MG63 (cell line): ENCODE measurements at regions not wholly inside any gene's neighbourhood (a gene's known extent, or its start where the extent isn't known, plus 50 kb on each side); places are given as distances from the start of the nearest gene placed in this dataset.
A peak's percentile ranks its signal among the peaks of the same experiment; 100 is the strongest.
"Not testable (repeated sequence)": the region's sequence is repeated elsewhere in the genome, so short reads cannot be mapped to it uniquely, and the experiment has no call there.

Experiments used
- DNase-seq: peaks from one replicate; pipeline ENCODE4 v3.0.0-alpha.2; 2020
- H3K27me3 ChIP-seq: fragments of 250-450 bp; sonication (Bioruptor Pico); 2 replicates; pipeline ENCODE4 v1.5.1; 2020; ENCODE audit warnings: mild to moderate bottlenecking, moderate library complexity
- H3K36me3 ChIP-seq: fragments of 250-450 bp; sonication (Bioruptor Pico); 2 replicates; pipeline ENCODE4 v1.5.1; 2020; ENCODE audit warnings: mild to moderate bottlenecking, moderate library complexity
- H3K4me3 ChIP-seq: fragments of 250-450 bp; sonication (Bioruptor Pico); 2 replicates; pipeline ENCODE4 v1.5.1; 2020; ENCODE audit warnings: mild to moderate bottlenecking, moderate library complexity
- H3K9me3 ChIP-seq: fragments of 250-450 bp; sonication (Bioruptor Pico); 2 replicates; pipeline ENCODE4 v1.5.1; 2020; ENCODE audit warnings: mild to moderate bottlenecking, moderate library complexity

- Histone ChIP-seq H3K36me3 (no peaks in the 10 kb centered on the region), H3K27me3 (no peaks in the 10 kb centered on the region), H3K4me3 (no peak overlapping the region), H3K9me3 (peaks cover 5% of the 10 kb centered on the region)
- DNase-seq: no peak
Observed at GRCh38 chr17:63019138-63019873, 53.3 kb downstream of the TANC2 start.

GRCh38 chr17:63022567-63022966, 56.5 kb downstream of the TANC2 start:
- DNase-seq: no peak
- Histone ChIP-seq H3K27me3 (no peaks in the 10 kb centered on the region), H3K9me3 (peaks cover 5% of the 10 kb centered on the region), H3K36me3 (no peaks in the 10 kb centered on the region), H3K4me3 (no peak overlapping the region)

DNA sequence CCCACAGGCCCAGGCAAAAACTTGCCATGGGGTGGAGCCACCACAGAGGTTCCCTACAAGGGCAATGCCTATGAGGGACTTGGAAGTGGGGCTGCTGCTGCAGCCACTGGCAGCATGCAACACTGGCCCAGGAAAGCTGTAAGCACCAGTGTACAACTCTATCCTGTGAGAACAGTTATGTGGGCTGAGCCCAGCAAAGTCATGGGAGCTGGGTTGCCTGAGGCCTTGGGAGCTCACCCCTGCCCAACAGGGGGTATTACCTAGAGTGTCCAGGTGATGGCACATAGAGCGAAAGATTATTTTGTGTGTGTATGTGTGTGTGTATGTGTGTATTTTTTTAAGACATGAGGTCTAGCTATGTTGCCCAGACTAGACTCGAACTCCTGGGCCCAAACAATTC, 57.0 kb downstream of the TANC2 start:
- Histone ChIP-seq H3K36me3 (no peaks in the 10 kb centered on the region), H3K4me3 (no peak overlapping the region), H3K27me3 (no peaks in the 10 kb centered on the region), H3K9me3 (peaks cover 5% of the 10 kb centered on the region)
- DNase-seq: no peak

GRCh38 chr17:63024201-63024600, 58.2 kb downstream of the TANC2 start:
- no peak overlapping the region for H3K4me3 ChIP-seq
- no peaks in the 10 kb centered on the region for H3K27me3 ChIP-seq
- no peaks in the 10 kb centered on the region for H3K36me3 ChIP-seq
- DNase-seq: no peak
- H3K9me3 ChIP-seq: peaks cover 5% of the 10 kb centered on the region

DNA sequence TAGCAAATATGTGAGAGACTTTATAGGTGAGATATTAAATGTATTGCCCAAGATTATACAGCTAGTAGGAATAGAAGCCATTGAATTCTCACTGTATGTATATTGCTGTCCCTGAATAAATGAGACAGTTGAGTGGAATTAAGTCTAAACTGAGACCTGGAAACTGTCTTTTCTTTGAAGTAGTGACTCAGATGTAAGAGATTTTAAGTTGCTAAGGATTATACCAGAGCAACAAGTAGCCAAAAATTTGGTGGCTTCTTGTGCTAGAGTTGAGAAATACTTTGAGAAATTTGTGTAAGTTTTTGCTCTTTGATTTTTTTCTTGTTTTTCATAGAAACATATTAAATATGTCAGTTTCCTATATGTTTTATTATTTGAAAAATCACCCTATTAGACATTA, 58.7 kb downstream of the TANC2 start:
- H3K9me3 ChIP-seq: peaks cover 5% of the 10 kb centered on the region
- H3K36me3 ChIP-seq: no peaks in the 10 kb centered on the region
- no peaks in the 10 kb centered on the region for H3K27me3 ChIP-seq
- DNase-seq: no peak
- no peak overlapping the region for H3K4me3 ChIP-seq

GRCh38 chr17:63025637-63026036, 59.6 kb downstream of the TANC2 start:
- not testable (repeated sequence) for H3K27me3 ChIP-seq, DNase-seq, H3K36me3 ChIP-seq, H3K9me3 ChIP-seq, H3K4me3 ChIP-seq

DNA sequence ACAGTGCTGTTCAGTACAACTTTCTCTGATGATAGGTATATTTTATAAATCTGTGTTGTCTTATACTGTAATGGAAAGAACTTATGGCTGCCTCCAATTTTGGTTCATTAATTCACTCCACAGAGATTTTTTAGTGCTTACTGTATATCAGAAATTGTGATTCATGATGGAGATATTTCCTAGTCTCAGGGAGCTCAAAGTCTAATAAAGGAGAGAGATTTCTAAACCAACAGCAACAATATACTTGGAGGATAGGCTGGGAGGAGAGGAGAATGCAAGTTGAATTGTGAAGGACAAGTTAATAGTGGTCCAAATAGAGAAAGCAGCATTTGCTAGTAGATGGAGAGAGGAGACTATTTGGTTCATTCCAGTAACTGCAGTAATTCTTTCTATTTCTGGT, 63.5 kb downstream of the TANC2 start:
- H3K36me3 ChIP-seq: no peaks in the 10 kb centered on the region
- DNase-seq: no peak
- H3K4me3 ChIP-seq: no peak overlapping the region

GRCh38 chr17:63032142-63032541, 66.1 kb downstream of the TANC2 start:
- no peaks in the 10 kb centered on the region for H3K36me3 ChIP-seq
- no peak for DNase-seq
- no peak overlapping the region for H3K4me3 ChIP-seq
- peaks cover 5% of the 10 kb centered on the region; the same call in 1 of the 2 replicates for H3K9me3 ChIP-seq
- no peaks in the 10 kb centered on the region for H3K27me3 ChIP-seq

More for the DNA sequence above, 63.5 kb downstream of the TANC2 start:
- H3K9me3 ChIP-seq: peaks cover 3% of the 10 kb centered on the region; the same call in 1 of the 2 replicates
- H3K27me3 ChIP-seq: no peaks in the 10 kb centered on the region

GRCh38 chr17:63033142-63033541, 67.1 kb downstream of the TANC2 start:
- H3K4me3 ChIP-seq: no peak overlapping the region
- H3K27me3 ChIP-seq: no peaks in the 10 kb centered on the region
- no peak for DNase-seq
- H3K9me3 ChIP-seq: peaks cover 5% of the 10 kb centered on the region; the same call in 1 of the 2 replicates
- no peaks in the 10 kb centered on the region for H3K36me3 ChIP-seq

DNA sequence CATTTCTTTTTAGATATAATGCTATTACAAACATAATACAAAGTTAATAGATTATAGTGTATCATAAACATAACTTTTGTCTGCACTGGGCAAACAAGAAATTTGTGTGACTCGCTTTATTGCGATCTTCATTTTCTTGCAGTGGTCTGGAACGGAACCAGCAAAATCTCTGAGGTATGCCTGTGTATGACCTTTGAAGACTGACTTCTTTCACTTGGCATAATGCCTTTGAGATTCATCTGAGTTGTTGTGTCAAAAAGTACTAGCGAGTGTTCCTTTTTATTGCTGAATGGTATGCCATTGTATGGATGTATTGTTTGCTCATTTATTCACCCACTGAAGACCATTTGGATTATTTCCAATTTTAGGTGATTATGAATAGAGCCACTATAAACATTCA, 69.2 kb downstream of the TANC2 start:
- peak; percentile 73 for DNase-seq

DNA sequence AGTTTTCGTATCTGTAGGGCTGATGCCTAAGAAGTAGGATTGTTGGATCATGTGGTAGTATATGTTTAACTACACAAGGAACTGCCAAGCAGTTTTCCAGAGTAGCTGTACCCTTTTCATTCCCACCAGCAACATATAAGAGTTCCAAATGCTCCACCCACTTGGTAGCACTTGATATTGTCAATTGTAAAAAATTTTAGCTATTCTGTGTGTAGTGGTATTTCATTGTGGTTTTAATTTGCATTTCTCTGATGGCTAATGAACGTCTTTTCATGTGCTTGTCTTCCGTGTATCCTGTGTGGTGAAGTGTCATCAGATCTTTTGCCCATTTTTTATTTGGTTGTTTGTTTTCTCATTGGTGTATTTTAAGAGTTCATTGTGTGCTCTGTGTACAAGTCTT, 69.7 kb downstream of the TANC2 start:
- Histone ChIP-seq H3K4me3 (no peak overlapping the region), H3K27me3 (no peaks in the 10 kb centered on the region), H3K9me3 (peaks cover 5% of the 10 kb centered on the region; the same call in 1 of the 2 replicates), H3K36me3 (no peaks in the 10 kb centered on the region)
- DNase-seq: no peak

More for the DNA sequence above, 69.2 kb downstream of the TANC2 start:
- H3K9me3 ChIP-seq: peaks cover 5% of the 10 kb centered on the region; the same call in 1 of the 2 replicates
- no peak overlapping the region for H3K4me3 ChIP-seq
- no peaks in the 10 kb centered on the region for H3K36me3 ChIP-seq
- no peaks in the 10 kb centered on the region for H3K27me3 ChIP-seq

DNA sequence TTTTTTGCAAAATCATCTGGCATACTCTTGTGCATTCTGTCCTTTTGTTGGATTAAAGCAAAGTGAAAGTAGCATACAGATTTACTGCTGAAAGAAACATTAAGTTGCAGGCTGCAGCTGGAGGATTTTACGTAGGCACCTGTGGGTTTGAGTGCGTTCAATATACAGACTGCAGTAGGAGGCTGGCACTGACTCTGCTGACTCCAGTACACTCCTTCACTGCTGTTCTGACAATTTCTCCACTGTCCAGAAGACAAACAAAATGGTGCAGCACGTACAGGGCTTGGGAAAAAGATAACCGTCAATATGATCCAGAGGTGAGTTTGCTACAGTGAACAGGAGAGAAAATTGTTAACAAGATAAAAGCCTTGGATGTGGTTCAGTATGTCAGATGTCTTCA, 73.3 kb downstream of the TANC2 start:
- Histone ChIP-seq H3K9me3 (peaks cover 4% of the 10 kb centered on the region; the same call in 1 of the 2 replicates), H3K4me3 (no peak overlapping the region), H3K36me3 (no peaks in the 10 kb centered on the region), H3K27me3 (no peaks in the 10 kb centered on the region)
- DNase-seq: no peak

DNA sequence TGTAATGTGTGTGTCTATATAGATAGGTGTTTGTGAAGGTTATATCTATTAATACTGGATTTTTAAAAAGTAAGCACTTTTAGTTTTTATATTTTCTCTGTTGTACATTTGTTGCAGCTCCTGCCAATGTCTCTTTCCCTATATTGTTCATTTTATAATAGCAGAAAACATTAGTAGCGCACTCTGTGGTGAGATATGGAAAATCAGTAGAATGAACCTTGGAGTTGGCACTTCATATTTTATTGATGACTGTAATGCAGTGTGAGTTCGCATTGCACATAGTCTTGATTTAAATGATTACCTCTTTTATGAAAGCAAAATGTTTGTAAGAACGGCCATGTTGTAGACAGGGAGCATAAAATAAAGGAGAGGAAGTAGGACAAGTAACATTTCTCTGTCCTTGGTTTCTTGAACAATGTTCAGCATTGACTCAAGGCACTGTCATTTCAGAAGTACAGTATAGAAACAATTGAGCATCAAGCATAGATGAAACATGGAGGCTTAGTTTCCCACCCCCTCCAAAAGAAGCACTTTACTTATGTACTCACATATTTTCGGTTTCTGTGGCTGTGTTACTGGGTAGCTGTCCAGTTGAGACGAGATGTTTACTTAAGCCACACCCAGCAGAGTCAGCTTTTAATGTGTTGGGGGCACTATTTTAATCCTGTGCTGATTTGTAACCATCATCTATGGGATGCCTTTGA, 74.0 kb downstream of the TANC2 start:
- DNase-seq: no peak
- Histone ChIP-seq H3K36me3 (no peaks in the 10 kb centered on the region), H3K27me3 (no peaks in the 10 kb centered on the region), H3K4me3 (no peak overlapping the region), H3K9me3 (no peaks in the 10 kb centered on the region)

DNA sequence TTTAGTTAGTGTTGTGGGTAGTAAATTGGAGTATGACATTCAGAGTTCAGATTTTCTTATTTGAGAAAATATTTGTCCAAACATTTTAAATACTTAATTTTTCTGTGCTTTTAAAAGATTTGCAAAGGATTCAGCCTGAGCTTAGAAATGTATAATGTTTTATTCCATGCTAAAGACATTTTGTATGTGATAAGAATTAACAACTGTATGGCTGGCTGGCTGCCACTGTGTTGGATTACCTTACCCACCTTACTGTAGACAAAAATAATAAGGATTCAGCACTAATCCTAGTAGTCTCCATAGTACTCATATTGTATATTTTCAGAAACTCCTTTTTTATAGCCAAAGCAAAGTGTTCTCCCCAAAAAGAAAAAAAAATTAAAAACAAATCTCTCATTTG, 74.8 kb downstream of the TANC2 start:
- no peak for DNase-seq
- no peaks in the 10 kb centered on the region for H3K9me3 ChIP-seq
- no peaks in the 10 kb centered on the region for H3K36me3 ChIP-seq
- H3K4me3 ChIP-seq: no peak overlapping the region
- H3K27me3 ChIP-seq: no peaks in the 10 kb centered on the region

GRCh38 chr17:63041251-63041650, 75.2 kb downstream of the TANC2 start:
- Histone ChIP-seq H3K4me3 (no peak overlapping the region), H3K36me3 (no peaks in the 10 kb centered on the region), H3K9me3 (no peaks in the 10 kb centered on the region), H3K27me3 (no peaks in the 10 kb centered on the region)
- DNase-seq: no peak

DNA sequence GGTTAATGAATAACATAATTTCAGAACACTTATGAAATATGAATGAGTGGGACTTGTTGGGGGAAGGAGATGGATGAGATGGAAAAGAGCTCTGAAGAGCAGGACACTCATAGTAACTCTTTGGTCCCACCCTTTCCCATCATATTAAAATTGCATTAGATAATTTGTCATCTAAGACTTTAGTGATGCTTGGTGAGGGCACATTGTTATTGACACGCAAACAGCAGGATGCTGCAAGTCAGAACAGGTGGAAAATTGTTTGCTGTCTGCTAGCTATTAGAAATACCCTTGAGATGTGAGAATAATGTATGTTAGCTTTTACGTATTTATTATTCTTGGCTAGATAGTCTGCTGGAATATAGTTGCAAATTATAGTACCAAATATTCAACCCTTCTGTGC, 75.7 kb downstream of the TANC2 start:
- no peaks in the 10 kb centered on the region for H3K27me3 ChIP-seq
- no peaks in the 10 kb centered on the region for H3K36me3 ChIP-seq
- H3K4me3 ChIP-seq: no peak overlapping the region
- DNase-seq: no peak
- no peaks in the 10 kb centered on the region for H3K9me3 ChIP-seq

GRCh38 chr17:63042256-63042812, 76.3 kb downstream of the TANC2 start:
- Histone ChIP-seq H3K36me3 (no peaks in the 10 kb centered on the region), H3K27me3 (no peaks in the 10 kb centered on the region), H3K4me3 (no peak overlapping the region), H3K9me3 (no peaks in the 10 kb centered on the region)
- DNase-seq: no peak

DNA sequence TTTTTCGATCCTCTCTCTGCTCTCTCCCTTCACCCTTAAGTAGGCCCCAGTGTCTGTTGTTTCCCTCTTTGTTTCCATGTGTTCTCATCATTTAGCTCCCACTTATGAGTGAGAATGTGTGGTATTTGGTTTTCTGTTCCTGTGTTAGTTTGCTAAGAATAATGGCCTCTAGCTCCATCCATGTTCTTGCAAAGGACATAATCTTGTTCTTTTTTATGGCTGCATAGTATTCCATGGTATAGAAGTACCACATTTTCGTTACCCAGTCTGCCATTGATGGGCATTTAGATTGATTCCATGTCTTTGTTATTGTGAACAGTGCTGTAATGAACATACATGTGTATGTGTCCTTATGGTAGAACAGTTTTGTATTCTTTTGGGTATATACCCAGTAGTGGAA, 91.5 kb downstream of the TANC2 start:
- H3K4me3 ChIP-seq, DNase-seq, H3K27me3 ChIP-seq, H3K36me3 ChIP-seq, H3K9me3 ChIP-seq: not testable (repeated sequence)
